ENCODE measurements at regions not wholly inside any gene's neighbourhood (a gene's known extent, or its start where the extent isn't known, plus 50 kb on each side); places are given as distances from the start of the nearest gene placed in this dataset.

- TF ChIP-seq CTCF (conservative IDR thresholded peaks at IDR 0.05), result no peak
- no peak for TF ChIP-seq ZFX (IDR thresholded peaks at IDR 0.05)
These were observed 155.5 kb downstream of the THBS2 start for GRCh38 chr6:169098116-169098515.
